Osteocyte (in vitro differentiated cells): ENCODE measurements at regions not wholly inside any gene's neighbourhood (a gene's known extent, or its start where the extent isn't known, plus 50 kb on each side); places are given as distances from the start of the nearest gene placed in this dataset.

ENCODE experiments used
- DNase-seq: peaks from one replicate; pipeline ENCODE4 v3.0.0; 2021; ENCODE audit warnings: mixed read lengths; ENCODE audit not compliant: unreplicated experiment; ENCODE audit errors: extremely low spot score
- H3K27ac Mint-ChIP-seq: one replicate; pipeline ENCODE4 v1.8.0; 2021; ENCODE audit warnings: mild to moderate bottlenecking, mixed read lengths; ENCODE audit not compliant: unreplicated experiment
- H3K27me3 Mint-ChIP-seq: one replicate; pipeline ENCODE4 v1.8.0; 2021; ENCODE audit warnings: mixed read lengths; ENCODE audit not compliant: unreplicated experiment
- H3K36me3 Mint-ChIP-seq: one replicate; pipeline ENCODE4 v1.8.0; 2021; ENCODE audit warnings: mixed read lengths; ENCODE audit not compliant: unreplicated experiment
- H3K4me1 Mint-ChIP-seq: one replicate; pipeline ENCODE4 v1.8.0; 2021; ENCODE audit warnings: mixed read lengths; ENCODE audit not compliant: unreplicated experiment
- H3K4me3 Mint-ChIP-seq: one replicate; pipeline ENCODE4 v1.8.0; 2021; ENCODE audit warnings: mild to moderate bottlenecking, moderate library complexity, mixed read lengths; ENCODE audit not compliant: unreplicated experiment
- H3K9me3 Mint-ChIP-seq: one replicate; pipeline ENCODE4 v1.8.0; 2021; ENCODE audit warnings: mixed read lengths; ENCODE audit not compliant: unreplicated experiment
- CTCF ChIP-seq: fragments of 200-600 bp; sonication (generic); IDR thresholded peaks from 2 replicates; pipeline ENCODE4 v1.5.0; 2021; ENCODE audit warnings: antibody characterized with exemption, mild to moderate bottlenecking, moderate library complexity

GRCh38 chr4:97144199-97144598 lies 999.1 kb downstream of the STPG2 start:
- TF ChIP-seq CTCF = no peak
- Mint-ChIP-seq H3K27ac (no peak overlapping the region), H3K36me3 (no peaks in the 10 kb centered on the region), H3K27me3 (no peaks in the 10 kb centered on the region), H3K4me1 (no peaks in the 10 kb centered on the region), H3K4me3 (no peak overlapping the region), H3K9me3 (peaks cover 9% of the 10 kb centered on the region)
- DNase-seq = no peak

GRCh38 chr4:97150966-97151365 lies 992.3 kb downstream of the STPG2 start:
- Mint-ChIP-seq H3K27ac (no peak overlapping the region), H3K36me3 (no peaks in the 10 kb centered on the region), H3K4me3 (no peak overlapping the region), H3K9me3 (no peaks in the 10 kb centered on the region), H3K27me3 (peaks cover 2% of the 10 kb centered on the region), H3K4me1 (no peaks in the 10 kb centered on the region)
- no peak for TF ChIP-seq CTCF
- DNase-seq = no peak

DNA sequence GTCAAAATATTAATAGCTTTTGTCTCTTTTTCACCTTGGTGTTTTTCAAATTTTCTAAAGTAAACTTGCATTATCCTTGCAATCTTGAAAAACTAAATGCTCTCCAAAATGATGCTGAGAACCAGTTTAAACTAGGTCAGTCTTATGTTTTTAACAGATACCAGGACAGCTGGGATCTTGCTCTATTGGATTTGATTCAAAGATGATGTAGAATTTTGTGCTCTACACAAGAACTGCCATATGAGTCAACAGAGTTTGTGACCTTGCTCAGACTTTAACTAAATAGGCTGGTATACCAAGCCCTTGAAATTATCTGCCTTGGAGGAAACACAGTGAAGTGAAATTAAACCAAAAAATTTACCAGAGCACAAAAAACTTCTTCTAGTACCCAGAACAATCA lies 991.1 kb downstream of the STPG2 start:
- DNase-seq = no peak
- Mint-ChIP-seq H3K9me3 (no peaks in the 10 kb centered on the region), H3K27me3 (peaks cover 2% of the 10 kb centered on the region), H3K4me1 (no peaks in the 10 kb centered on the region), H3K4me3 (no peak overlapping the region), H3K36me3 (no peaks in the 10 kb centered on the region), H3K27ac (no peak overlapping the region)
- TF ChIP-seq CTCF = no peak

DNA sequence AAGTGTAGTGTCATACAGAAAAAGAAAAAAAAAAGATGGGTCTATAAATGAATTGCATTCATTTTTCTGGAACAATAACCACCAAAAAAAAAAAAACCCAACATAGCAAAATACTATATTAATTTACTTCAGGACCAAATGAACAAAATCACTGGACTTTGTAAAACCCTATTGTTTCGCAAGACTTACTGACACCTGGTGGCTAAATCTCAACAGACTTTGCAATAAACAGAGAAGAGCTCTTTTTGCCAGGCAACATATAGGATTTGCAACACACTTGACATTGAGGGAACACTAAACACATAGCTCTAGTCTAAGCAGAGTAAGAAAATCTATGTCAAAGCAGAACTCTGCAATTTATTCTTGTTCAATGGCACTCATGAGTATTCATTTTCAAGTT lies 990.2 kb downstream of the STPG2 start:
- Mint-ChIP-seq H3K9me3 (no peaks in the 10 kb centered on the region), H3K4me1 (no peaks in the 10 kb centered on the region), H3K4me3 (no peak overlapping the region), H3K27ac (no peak overlapping the region), H3K27me3 (peaks cover 2% of the 10 kb centered on the region), H3K36me3 (no peaks in the 10 kb centered on the region)
- TF ChIP-seq CTCF = peak; percentile 55
- no peak for DNase-seq

- no peak overlapping the region for H3K4me3 Mint-ChIP-seq
- H3K4me1 Mint-ChIP-seq = no peaks in the 10 kb centered on the region
- no peak for TF ChIP-seq CTCF
- H3K36me3 Mint-ChIP-seq = no peaks in the 10 kb centered on the region
- H3K27me3 Mint-ChIP-seq = no peaks in the 10 kb centered on the region
- H3K27ac Mint-ChIP-seq = no peak overlapping the region
- no peak for DNase-seq
- peaks cover 2% of the 10 kb centered on the region for H3K9me3 Mint-ChIP-seq
Measured at GRCh38 chr4:97159625-97160024, 983.7 kb downstream of the STPG2 start.
